HL-60 (cell line): ENCODE measurements at regions not wholly inside any gene's neighbourhood (a gene's known extent, or its start where the extent isn't known, plus 50 kb on each side); places are given as distances from the start of the nearest gene placed in this dataset.

ENCODE experiments used
- CTCF ChIP-seq: IDR thresholded peaks from one replicate; pipeline ENCODE4 v1.5.1; 2011; ENCODE audit warnings: low read length, control low read depth, inconsistent platforms; ENCODE audit not compliant: insufficient read depth
- GABPA ChIP-seq: IDR thresholded peaks from 2 replicates; pipeline ENCODE4 v1.6.1; 2012; ENCODE audit warnings: low read depth
- POLR2AphosphoS5 ChIP-seq: IDR thresholded peaks from 2 replicates; pipeline ENCODE4 v1.6.1; 2012; ENCODE audit warnings: low read depth
- SPI1 ChIP-seq: IDR thresholded peaks from 2 replicates; pipeline ENCODE4 v1.6.1; 2012; ENCODE audit warnings: low read depth, mild to moderate bottlenecking, borderline replicate concordance
- TF ChIP-seq, protein P1 (sequence below): IDR thresholded peaks from 2 replicates; pipeline ENCODE4 v1.6.1; 2012; ENCODE audit warnings: low read depth; ENCODE audit not compliant: insufficient replicate concordance

DNA sequence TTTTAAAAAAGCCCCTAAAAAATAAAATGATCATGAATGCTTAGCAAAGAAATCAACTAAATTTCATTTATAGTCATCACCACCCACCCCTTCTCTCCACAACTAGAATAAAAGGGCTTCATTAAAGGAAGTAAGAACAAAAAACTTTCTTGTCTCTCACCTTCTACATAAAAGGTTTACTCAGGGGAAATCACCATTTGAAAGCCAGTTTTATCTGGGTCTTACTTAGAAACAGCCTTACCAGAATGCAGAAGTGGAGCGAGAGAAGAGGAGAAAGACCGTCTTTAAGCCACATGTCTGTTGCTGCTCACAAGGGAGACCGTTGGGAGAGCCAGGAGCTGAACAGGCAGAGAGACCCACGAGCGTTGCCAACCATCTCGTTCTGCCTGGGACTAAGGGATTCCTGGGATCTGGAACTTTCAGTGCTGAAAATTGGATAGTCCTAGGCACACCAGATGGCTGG is 350.1 kb upstream of the PROK2 start:
- TF ChIP-seq CTCF (no peak), SPI1 (peak; percentile 87), POLR2AphosphoS5 (no peak), GABPA (no peak)
- TF ChIP-seq, protein P1, sequence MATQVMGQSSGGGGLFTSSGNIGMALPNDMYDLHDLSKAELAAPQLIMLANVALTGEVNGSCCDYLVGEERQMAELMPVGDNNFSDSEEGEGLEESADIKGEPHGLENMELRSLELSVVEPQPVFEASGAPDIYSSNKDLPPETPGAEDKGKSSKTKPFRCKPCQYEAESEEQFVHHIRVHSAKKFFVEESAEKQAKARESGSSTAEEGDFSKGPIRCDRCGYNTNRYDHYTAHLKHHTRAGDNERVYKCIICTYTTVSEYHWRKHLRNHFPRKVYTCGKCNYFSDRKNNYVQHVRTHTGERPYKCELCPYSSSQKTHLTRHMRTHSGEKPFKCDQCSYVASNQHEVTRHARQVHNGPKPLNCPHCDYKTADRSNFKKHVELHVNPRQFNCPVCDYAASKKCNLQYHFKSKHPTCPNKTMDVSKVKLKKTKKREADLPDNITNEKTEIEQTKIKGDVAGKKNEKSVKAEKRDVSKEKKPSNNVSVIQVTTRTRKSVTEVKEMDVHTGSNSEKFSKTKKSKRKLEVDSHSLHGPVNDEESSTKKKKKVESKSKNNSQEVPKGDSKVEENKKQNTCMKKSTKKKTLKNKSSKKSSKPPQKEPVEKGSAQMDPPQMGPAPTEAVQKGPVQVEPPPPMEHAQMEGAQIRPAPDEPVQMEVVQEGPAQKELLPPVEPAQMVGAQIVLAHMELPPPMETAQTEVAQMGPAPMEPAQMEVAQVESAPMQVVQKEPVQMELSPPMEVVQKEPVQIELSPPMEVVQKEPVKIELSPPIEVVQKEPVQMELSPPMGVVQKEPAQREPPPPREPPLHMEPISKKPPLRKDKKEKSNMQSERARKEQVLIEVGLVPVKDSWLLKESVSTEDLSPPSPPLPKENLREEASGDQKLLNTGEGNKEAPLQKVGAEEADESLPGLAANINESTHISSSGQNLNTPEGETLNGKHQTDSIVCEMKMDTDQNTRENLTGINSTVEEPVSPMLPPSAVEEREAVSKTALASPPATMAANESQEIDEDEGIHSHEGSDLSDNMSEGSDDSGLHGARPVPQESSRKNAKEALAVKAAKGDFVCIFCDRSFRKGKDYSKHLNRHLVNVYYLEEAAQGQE, result no peak
